Stimulated activated CD8-positive, alpha-beta memory T cell treated with anti-CD3 and anti-CD28 coated beads, Interleukin-12 subunit alpha, Interleukin-12 subunit beta, amount 100 ng/mL, for 4 hours (primary cell): ENCODE measurements at regions not wholly inside any gene's neighbourhood (a gene's known extent, or its start where the extent isn't known, plus 50 kb on each side); places are given as distances from the start of the nearest gene placed in this dataset.

ENCODE experiments used
- DNase-seq: peaks from one replicate; pipeline ENCODE4 v3.0.0-alpha.2; 2020; ENCODE audit warnings: low read depth

DNA sequence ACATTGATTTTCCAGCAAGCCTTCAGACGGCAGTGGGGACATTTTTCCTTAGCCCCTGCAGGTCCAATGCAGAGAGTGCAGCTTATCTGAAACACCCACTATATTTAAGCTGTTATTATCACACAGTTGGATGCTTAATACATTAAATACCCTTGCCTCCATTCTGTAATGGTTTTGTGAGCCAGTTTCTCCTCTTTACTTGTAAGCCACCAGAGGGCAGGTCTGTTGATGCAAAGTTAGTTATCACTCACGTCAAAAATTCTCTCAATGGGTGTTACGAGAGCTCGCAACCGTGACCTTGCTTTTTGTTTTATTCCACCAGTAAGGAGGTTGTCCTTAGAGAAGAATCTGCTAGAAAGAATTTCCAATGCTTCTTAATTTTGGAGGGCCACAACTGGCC is 189.8 kb downstream of the INSIG2 start:
- DNase-seq, result no peak

DNA sequence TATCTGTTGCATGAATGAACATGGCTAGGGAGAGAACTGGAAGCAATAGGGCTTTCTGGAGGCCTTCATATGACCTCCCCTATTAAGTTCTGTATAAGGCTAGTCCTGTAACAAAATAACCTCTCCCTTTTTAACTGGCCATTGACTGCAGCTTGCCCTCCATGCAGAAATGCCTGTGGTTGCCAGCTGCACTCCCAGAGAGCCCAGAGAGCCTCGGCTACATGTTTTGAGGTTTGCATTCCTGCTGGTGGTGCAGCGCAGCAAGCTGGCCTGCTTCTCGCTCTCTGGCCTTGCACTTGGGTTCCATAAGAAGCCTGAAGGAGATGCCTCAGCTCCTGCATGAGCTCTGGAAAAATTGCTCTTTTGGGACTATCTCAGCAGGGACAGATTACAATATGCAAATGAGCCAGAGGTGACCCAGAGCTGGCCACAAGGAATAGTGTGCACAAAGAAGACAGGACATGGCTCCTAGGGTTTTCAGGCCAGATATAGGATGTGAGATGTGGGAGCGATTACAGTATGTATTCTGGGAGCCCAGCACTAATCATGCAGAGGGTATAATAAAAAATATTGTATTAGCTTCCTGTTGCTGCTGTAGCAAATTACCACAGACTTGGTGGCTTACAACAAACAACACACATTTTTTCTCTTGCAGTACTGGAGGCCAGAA is 186.7 kb downstream of the INSIG2 start:
- DNase-seq, result no peak

DNA sequence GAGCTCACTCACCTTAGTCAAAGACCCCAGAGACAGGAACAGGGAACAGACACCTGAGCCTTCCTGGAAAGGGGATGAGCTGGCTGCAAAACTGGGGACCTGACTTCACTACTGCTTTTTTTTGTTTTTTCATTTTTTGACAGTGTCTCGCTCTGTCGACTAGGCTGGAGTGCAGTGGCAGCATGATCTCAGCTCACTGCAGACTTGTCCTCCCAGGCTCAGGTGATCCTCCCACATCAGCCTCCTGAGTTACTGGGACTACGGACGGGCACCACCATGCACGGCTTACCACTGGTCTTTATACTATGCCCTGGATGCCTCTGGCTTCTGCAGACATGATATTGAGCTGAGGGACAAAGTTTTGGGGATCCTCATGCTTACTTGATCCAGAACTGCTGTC is 184.1 kb downstream of the INSIG2 start:
- no peak for DNase-seq

DNA sequence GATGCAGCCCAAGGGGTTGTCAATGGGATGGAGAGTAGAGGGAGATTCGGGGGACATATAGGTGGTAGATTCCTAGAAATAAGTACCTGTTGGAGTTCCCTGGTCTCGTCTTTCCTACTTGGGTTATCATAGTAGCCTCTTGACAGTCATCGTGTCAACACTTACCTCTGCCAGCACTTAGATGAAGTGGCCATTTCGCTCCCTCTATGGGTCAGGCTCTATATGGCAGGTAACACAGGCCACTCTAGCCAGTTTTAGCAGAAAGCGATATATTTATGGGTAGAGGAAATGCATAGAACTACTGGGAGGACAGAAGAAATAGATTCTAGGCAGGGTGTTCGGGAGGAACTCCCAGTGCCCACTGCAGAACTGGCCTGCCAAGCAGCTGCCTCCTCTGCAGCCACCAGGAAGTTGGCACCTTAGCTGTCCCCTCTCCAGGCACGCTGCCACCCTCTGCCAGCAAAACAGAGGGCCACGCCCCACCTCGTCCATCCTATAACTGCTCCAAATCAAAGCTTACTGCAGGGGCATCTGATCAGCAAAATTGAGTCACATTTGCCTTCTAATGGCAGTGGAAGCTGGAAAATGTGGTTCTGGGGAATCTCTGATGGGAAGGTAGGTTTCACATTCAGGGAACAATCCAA is 181.3 kb downstream of the INSIG2 start:
- DNase-seq, result no peak

DNA sequence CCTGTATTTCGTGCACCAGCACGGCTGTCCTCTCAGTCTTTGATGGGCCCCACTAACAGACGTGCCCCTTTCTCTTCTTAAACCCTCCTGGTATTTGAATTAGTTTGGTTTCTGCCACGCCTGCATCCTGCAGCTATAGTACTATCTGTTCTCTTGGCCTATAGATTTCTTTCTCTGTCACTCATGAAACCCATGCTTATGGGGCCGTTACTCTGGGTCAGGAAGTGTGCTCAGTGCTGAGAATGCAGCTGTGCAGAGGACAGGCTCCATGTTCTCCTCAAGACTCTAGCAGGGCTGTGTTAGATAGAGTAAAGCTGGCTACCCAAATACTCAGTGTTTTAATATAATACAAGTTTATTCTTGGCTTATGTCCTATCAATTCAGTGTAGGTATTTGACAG is 180.0 kb downstream of the INSIG2 start:
- DNase-seq, result no peak

DNA sequence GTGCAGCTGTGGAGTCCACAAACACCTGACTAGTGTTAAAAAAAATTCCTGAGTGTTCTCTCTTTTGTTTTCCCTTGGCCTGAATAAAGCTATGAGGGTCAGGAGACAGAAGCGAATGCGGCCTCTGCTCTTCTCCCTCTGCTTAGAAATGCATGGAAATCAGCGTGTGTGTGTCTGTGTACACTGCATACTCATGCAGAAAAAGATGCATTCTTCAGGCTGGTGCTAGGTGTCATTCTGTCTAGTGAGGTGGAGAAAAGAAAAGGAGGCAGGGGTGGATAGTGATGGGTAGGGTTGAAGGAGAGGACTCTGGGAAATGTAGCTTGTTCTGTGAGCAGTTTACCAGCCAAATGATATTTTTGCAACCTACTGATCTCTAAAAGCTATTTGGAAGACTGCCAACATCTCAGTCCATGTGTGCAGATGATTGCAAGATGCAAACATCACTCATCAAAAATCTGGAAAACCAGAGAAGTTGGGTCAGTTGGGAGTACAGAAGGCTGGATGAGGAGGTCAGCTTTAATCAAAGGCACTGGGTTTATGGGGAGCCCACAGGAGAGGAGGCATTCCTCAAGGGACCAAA is 177.7 kb downstream of the INSIG2 start:
- no peak for DNase-seq

DNA sequence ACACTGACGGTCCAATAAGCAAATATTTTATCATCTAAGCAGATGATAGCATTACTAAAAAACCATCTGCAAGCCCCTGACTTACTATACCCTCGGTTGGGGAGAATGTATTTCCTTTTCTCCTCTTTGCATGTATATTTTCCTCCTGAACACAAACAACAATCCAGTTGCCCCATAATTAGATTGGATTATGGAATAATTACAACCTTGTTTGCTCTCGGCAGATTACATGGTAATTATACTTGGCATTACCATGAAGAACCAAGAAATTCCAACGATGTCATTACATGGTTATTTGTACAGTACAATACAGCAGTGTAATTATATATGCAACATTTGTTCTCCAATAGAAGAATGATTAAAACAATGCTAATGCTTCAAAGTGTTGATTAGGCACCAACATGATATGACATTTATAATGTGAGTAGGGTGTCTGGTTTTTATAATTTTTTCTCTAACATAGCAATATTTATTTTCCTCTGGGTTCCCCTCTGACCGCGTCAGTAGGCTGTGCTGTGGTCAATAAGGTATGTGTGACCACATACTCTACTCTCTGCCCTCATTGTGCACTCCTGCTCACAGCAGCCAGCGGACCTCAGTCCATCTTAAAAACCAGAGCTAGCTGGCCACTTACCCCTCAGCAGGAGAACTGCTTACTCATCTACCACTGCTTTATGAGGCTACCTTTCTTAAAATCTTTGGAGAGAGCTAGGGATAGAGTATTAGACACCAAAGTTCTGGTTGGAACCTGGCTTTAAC is 176.1 kb downstream of the INSIG2 start:
- no peak for DNase-seq

DNA sequence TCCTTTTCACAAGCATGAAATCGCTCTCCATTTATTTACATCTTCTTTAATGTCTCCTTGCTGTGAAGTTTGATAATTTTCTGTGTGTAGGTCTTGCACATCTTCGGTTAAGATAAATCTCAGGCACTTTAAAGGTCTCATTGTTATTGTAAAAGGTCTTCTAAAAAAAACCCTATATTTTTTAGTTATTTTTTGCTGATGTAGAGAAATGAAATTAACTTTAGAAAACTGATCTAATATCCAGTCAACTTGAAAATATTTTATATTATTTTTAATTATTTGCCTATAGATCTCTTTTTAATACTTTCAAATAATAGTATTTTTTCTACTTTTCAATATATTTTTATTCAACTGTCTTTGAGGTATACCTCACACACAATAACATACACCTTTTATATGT is 169.4 kb downstream of the INSIG2 start:
- no peak for DNase-seq

DNA sequence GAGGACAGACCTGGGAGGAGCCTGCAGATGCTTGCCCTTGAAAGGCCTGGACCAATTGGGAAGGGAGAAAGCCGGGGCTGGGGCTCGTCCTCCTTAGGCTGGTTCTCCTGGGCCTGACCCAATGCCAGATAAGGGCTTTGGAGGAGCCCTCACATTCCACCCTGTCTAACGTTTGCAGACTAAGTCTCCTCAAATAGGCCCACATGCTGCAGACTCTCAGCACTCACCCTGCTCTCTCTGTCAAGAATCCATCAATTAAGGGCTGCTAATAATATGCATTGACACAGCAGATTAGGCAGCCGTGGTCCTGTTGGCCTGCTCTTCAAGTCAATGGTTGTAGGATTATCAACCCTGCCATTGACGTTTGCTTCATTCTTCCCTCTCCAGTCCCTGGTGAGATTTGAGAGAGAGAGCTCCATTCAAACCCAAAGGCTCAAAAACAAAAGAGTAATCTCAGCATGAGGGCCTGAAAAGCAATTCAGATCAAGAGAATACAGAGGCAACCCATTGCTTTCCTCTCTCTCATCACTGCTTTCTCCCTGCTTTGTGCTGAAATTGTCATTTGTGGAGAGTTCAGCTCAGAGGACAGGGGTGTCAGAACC is 167.6 kb downstream of the INSIG2 start:
- no peak for DNase-seq

DNA sequence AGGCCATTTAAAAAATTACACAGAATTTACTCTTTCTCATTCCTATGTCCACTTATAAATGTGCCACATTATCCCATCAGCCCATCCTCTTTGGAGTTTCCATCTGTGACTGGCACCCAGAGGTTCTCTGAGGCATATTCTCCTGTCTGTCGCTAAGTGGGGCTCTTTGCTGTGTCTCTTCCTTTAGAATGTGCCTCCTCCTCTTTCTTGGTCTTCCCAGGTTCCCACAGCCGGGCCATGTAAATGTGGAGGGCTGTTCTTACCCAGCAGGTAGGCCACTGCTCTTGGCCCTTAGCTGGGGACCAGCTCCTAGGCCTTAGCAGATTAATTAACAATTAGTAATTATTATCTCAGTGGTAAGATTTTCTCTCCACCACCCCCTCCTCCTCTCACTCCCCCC is 167.0 kb downstream of the INSIG2 start:
- DNase-seq, result no peak

DNA sequence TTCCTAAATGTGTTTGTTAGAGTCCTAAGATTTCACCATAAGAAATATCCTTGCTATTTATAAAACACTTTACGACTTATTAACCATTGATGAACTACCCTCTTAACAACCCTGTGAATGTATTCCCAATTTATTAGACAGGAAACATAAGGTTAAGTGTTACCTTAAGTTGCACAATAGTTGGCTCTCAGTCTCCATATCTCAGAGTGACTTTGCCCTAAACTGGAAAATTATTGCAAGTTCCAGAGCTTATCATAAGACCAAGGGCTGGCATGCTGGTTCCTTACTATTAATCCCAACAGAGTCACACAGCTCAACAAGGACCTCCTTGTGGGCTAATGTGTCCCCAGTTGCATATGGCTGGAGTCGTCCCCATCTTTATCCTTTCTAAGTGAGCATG is 165.8 kb downstream of the INSIG2 start:
- no peak for DNase-seq

DNA sequence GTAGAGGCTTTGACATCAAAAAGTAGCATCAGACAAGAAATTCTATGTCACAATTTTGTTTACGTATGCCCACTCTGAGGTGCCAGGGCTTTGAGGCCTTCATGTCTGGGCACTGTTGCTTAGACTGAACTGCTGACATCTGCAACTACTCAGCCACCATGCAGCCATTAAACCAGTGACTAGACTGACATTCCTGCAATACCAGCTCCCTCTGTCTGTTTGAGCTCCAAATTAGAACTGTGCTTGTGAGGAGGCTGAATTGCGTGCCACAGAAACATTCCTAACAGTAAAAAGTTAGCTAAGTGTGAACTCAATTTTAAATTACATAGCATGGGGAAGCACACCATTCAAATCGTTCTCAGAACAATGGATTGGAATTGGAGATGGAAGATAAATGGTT is 163.2 kb downstream of the INSIG2 start:
- DNase-seq, result no peak

DNA sequence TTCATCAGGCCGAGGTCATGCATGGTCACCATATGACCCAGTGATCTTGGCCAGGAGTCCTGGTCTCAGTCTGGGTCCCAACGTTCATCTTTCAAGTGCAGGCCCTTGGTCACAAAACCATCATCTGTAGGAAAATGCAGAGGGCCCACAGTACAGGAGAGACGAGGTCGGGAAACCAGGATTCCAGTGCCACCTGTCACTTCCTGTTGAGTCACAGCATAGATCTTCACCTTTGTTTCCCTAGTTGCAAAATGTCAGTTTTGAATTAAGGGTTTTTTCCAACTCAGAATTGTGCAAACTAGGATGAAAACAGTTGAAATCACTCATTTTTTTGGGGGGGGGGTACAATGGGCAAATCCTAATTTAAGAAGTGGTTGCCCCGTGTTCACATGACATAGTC is 162.2 kb downstream of the INSIG2 start:
- no peak for DNase-seq

DNA sequence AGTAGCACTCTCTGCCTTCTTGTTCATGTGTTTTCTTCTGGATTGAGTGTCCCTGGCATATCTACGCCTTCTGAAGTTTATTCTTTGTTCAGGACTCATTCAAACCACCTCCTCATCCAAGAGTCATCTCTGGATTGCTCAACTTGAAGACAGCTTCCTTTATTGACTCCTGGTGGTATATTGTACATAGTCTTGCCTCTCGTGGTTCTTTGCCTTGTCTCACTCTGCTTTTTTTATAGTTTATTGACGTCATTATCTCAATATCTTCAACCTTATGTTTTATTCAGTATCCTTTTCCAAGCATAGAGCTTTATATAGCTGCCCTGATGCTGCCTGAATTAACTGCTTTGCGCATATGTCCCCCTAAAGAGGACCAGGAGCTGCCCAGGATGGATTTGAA is 161.7 kb downstream of the INSIG2 start:
- no peak for DNase-seq

DNA sequence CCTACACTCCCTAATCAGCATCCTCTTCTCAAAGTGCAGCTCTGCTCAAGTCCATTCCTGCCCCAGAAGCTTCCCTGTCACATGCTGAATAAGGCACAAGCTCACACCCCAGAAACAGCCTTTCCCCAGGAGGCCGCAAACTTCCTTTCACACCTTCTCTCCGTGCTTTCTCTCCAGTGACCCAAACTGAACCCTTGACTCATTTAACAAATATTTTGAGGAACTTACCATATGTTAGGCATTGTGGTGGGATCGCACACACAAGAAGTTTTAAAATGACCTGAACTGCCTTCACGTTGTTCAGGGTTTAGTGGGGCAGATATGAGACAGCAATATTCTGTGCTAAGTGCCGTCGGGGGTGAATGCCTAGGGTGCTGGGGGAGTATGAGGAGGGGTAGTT is 161.3 kb downstream of the INSIG2 start:
- DNase-seq, result no peak

DNA sequence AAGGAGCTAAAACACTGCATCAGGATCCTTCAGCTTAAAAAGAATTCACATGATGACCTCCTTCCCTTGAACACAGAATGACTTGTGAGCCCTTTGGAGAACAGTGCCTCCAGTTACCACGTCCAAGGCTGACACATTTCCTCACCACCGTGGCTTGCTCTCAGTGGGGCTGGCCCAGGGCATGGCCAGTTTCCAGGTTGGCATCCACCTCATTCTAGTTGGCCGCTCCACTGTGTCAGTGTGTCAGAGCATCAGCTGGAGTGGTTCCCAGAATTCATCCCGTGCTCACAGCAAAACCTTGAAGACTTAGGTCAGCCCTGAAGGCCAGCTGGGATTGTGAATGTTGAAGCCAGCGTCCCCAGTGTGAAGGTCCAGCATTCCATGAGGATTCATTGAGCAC is 158.5 kb downstream of the INSIG2 start:
- no peak for DNase-seq

DNA sequence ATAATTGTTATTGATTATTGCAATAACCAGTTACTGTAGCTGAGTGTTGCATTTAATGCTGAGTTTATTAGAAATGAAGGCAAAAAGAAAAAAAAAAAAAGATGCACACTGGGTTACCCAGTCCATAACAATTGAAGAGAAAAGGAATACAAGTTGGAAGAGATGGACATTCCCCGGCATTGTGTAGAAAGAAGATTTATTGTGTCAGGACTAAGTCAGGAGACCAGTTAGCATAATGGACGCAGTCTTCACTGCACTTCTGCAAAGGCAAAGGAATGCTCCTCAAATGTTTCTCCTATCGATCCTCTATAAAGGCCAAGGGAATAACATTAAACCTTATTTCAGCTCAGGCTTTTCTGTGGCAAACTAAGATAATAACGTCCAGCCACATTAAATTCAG is 157.8 kb downstream of the INSIG2 start:
- no peak for DNase-seq

DNA sequence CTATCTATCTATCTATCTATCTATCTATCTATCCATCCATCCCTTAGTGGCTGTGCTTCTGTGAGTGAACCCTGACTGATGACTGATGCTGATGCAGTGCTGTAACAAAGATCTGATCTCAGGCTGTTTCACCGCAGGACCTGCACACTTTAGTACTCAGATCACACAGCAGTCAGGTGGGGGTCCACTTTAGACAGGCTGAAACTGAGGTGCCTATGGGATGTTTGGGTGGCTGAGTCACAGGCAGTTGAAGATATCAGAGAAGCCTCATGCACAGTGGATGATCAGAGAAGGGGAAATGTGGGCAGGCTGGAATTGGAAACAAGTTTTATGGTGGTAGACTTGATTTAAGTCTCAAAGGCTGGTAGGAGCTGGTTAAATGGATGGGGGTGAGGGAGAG is 156.4 kb downstream of the INSIG2 start:
- no peak for DNase-seq

DNA sequence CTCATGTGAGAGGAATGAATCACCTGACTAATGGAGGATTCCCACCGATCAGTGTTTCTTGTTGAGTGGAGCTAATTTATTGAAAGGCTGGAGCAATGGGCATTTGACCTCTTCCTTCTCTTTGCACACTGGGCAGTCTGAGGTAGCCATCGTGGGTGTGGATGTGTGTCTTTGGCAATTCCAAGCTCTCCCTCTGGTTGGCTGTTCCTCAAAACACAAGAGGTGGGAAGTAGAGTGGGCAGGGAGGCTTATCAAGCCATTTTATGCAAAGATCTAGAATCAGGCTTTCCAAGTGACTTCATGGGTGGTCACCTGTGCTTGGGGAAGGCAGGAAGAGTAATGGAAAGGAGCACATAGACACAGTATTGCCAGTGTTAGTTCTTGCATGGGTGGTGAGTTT is 154.8 kb downstream of the INSIG2 start:
- no peak for DNase-seq

DNA sequence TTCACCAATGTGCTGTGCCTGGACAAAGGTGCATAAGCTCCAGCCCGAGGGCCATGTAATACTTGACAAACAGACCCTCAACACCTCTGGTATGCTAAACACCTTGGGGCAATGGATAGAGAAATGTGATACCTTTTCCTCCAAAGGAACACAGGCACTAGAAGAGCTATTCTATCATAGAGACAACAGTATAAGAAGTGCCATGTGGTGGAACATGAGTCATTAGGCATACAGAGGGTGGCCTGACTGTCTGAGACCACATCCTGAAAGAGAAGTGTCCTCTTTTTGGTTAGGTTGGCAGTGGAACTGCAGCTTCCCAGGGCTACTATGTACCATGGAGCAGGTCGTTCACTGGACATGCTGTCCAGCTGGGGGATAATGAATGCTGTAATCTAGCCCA is 153.9 kb downstream of the INSIG2 start:
- DNase-seq, result no peak

DNA sequence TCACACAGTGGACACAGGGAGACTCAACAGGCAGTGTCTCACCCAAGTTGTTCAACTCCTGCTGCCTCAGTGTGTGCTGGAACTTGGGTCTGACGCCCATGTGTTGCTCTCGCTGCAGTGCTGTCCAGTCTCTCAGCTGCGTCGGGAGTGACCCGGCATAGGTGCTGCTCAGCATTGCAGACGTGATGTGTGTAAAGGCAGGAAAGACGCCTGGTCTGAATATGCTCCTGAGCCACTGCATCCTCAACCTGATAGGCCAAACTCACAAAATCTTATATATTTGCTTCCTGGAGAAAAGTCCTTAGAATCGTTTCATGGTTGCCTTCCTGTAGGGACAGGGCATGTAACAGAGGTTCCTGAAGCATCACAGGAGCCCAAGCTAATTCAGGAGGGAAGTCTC is 152.9 kb downstream of the INSIG2 start:
- DNase-seq, result no peak

DNA sequence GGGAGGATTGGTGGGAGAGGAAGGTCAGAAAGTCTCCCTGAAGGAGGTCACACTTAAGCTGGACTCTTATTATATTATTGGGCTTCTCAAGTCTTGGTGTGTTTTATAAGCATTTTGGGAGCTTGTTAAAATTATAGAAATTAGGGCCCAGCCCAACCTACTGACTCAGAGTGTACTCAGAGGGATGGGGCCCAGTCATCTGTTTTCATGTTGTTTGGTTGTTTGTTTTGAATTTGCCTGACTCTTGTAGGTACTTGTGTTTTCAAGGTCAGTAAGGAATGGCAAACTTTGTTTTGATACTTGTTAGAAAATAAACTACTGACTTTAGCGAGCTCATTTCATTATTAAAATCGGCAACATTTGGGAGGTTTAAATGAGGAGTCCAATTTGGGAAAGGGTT is 152.0 kb downstream of the INSIG2 start:
- DNase-seq, result no peak

DNA sequence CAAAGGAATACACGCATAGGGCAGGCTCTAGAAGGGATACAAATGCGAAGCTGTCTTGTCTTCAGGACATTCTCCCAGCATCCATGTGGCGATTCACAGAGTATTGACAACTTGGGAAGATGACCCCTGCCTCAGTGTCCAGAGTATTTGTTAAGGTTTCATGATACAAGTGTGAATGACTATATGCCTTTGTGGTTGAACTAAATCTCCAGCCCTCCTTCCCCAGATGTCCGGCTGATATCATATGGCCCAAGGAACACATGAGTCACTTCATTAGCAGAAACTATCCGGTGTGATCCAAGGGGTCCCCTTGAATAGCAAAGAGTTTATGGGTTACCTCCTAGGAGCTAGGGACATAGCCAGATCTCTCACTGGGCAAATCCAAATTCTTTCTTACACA is 151.0 kb downstream of the INSIG2 start:
- no peak for DNase-seq
